Activated CD4-positive, alpha-beta memory T cell treated with anti-CD3 and anti-CD28 coated beads, Interleukin-2, amount 10 ng/mL, durations not matched to agents 7 days and 5 days (primary cell): ENCODE measurements at regions not wholly inside any gene's neighbourhood (a gene's known extent, or its start where the extent isn't known, plus 50 kb on each side); places are given as distances from the start of the nearest gene placed in this dataset.

Source experiments
- CTCF ChIA-PET: fragments of 350-600 bp; sonication (Branson Sonifier 250); formaldehyde crosslinking; loops from one replicate; lab custom pipeline; 2021; ENCODE audit warnings: antibody characterized with exemption, inconsistent platforms; lab: Charles Lee
- POLR2A ChIA-PET: fragments of 350-600 bp; sonication (Branson Sonifier 250); formaldehyde crosslinking; loops from one replicate; lab custom pipeline; 2021; ENCODE audit warnings: antibody characterized with exemption; lab: Charles Lee
- DNase-seq: peaks from one replicate; pipeline ENCODE4 v3.0.0-alpha.2; 2020
- H3K27ac Mint-ChIP-seq: one replicate; pipeline ENCODE4 v1.8.0; 2021; ENCODE audit warnings: mild to moderate bottlenecking, mixed read lengths
- H3K27me3 Mint-ChIP-seq: one replicate; pipeline ENCODE4 v1.8.0; 2021; ENCODE audit warnings: mixed read lengths
- H3K36me3 Mint-ChIP-seq: one replicate; pipeline ENCODE4 v1.8.0; 2021; ENCODE audit warnings: low read depth, mixed read lengths
- H3K4me1 Mint-ChIP-seq: one replicate; pipeline ENCODE4 v1.8.0; 2021; ENCODE audit warnings: mixed read lengths
- H3K4me3 Mint-ChIP-seq: one replicate; pipeline ENCODE4 v1.8.0; 2021; ENCODE audit warnings: mild to moderate bottlenecking, mixed read lengths
- H3K9me3 Mint-ChIP-seq: one replicate; pipeline ENCODE4 v1.8.0; 2021; ENCODE audit warnings: mixed read lengths

DNA sequence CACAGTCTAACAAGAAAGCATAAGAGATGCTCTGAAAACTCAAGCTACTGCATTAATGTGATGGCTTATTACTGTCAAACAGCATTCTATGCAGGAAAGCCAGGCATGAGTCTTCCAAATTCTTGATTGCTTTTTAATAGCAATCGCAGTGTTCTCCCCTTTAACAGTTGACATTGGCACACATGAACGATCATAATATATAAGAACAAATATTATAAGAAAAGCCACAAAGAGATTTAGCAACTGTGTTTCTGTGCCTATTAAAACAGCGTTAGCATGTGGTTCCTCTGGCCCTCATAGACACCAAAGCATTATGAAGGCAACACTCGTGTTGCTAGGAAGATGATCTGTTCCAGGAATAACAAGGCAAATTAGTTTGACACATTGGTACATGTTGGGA lies 245.0 kb downstream of the ACKR3 start:
- ChIA-PET POLR2A (no interaction called here), CTCF (no interaction called here)
- Mint-ChIP-seq H3K4me3 (no peak overlapping the region), H3K27ac (no peak overlapping the region), H3K27me3 (peaks cover 6% of the 10 kb centered on the region), H3K36me3 (no peaks in the 10 kb centered on the region), H3K9me3 (peaks cover 3% of the 10 kb centered on the region), H3K4me1 (no peaks in the 10 kb centered on the region)
- no peak for DNase-seq

DNA sequence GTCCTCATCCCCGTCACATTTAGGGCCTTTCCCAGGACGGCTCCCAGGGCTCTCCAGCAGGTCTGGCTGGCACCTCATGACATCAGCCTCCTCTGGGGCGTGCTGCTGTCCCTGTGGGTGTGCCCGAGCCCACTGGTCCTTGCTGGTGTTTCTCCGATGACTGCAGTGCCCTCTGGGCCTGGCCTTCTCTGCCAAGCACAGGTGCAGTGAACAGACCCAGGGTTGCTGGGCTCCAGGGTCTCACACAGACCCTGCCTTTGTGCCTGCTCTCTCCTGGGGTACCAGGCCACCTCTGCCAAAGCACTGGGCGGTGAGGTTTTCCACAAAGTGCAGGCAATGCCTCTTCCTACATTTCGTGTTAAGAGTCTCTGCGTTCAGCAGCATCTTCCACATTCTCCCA lies 246.1 kb downstream of the ACKR3 start:
- peaks cover 6% of the 10 kb centered on the region for H3K27me3 Mint-ChIP-seq
- DNase-seq: no peak

DNA sequence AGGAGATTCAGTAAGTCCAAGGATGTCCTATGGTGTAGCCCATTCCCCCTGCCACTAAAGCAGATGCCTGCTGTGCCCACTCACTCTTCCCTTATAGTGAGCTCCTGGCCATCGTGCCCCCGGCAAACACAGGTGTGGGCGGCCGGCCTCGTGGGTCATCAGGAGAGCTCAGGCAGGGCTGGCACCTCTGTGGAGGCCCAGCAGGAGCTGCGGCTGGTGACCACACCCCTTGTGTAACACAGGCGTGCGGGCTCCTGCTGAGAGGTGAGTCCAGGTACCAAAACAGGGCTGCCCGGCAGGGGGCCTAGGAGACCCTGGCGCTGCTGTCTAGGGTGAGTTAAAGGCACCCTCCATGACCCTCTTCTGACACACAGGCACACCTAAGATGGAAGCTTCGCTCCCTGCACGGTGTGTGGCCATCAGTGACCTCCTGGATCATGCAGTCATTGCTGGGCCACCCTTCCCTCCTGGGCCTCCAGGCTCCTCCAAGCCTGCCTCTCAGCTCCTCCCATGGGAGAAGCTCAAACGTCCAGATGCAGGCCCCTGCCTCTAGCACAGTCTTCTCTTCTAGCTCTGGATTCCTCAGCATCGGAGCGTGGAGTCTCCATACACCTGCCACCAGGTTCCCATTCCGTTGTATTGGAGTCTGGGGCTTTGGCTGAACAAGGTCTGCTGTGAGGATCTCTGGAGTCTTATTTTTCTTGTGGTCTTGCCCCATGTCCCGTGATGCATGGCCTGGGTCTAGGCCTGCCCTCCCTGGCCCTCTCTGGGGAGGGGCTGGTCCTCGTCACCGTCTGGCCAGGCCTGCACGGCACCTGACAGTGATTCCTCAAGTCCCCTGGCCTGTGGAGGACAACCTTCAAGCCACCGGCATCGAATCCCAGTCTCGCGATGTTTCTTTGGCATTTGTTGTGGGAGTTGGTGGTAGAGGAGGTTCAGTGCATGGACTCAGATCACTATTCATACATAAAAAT lies 246.9 kb downstream of the ACKR3 start:
- no peaks in the 10 kb centered on the region for H3K4me1 Mint-ChIP-seq
- no peaks in the 10 kb centered on the region for H3K36me3 Mint-ChIP-seq
- no peak for DNase-seq
- no peak overlapping the region for H3K4me3 Mint-ChIP-seq
- H3K9me3 Mint-ChIP-seq: no peaks in the 10 kb centered on the region
- peaks cover 6% of the 10 kb centered on the region for H3K27me3 Mint-ChIP-seq
- ChIA-PET CTCF (no interaction called here), POLR2A (no interaction called here)
- H3K27ac Mint-ChIP-seq: no peak overlapping the region

More for the DNA sequence above, 246.1 kb downstream of the ACKR3 start:
- no peaks in the 10 kb centered on the region for H3K36me3 Mint-ChIP-seq
- H3K27ac Mint-ChIP-seq: no peak overlapping the region
- POLR2A ChIA-PET: no interaction called here
- CTCF ChIA-PET: no interaction called here
- H3K9me3 Mint-ChIP-seq: no peaks in the 10 kb centered on the region
- H3K4me1 Mint-ChIP-seq: no peaks in the 10 kb centered on the region
- H3K4me3 Mint-ChIP-seq: no peak overlapping the region

DNA sequence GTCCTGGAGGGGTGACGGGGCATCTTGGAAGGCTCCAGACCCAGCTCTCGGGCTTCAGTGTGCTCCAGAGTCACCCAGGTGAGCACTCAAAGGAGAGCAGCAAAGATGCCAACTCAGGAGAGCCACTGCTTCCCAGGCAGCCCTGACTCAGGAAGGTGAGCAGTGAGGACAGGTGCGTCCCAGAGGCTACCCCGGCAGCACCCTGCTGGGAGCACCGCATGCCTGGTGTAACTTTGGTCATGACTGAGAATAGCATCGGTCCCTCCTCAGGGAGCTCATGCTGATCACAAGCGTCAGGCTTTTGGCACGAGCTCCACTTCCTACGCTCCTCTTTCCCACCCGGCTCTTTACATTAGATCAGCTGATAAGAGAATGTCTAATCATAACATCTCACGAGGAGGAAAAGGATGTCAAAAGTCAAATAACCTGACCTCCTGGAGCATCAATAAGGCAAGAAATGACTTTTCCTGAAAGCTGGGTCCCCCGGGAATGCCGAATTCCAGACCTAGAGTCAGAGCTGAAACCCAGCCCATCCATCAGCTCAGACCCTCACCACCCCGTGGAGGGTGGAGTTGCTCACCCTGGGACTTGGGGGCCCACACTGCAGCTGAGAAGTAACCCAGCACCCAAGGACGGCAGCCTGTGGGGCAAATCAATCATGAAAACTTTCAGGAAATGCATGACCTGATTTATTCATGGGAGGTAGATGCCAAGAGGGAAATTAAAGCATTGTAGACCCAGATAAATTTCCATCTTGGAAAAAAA lies 248.8 kb downstream of the ACKR3 start:
- CTCF ChIA-PET: interaction anchor here (0.6 kb wide), 1 partner anchor 465 kb away, joined by 3 read pairs; no protein-coding TSS in a partner anchor
- Mint-ChIP-seq H3K36me3 (no peaks in the 10 kb centered on the region), H3K4me3 (no peak overlapping the region), H3K4me1 (no peaks in the 10 kb centered on the region), H3K27me3 (no peaks in the 10 kb centered on the region), H3K9me3 (no peaks in the 10 kb centered on the region), H3K27ac (no peak overlapping the region)
- POLR2A ChIA-PET: no interaction called here
- no peak for DNase-seq

DNA sequence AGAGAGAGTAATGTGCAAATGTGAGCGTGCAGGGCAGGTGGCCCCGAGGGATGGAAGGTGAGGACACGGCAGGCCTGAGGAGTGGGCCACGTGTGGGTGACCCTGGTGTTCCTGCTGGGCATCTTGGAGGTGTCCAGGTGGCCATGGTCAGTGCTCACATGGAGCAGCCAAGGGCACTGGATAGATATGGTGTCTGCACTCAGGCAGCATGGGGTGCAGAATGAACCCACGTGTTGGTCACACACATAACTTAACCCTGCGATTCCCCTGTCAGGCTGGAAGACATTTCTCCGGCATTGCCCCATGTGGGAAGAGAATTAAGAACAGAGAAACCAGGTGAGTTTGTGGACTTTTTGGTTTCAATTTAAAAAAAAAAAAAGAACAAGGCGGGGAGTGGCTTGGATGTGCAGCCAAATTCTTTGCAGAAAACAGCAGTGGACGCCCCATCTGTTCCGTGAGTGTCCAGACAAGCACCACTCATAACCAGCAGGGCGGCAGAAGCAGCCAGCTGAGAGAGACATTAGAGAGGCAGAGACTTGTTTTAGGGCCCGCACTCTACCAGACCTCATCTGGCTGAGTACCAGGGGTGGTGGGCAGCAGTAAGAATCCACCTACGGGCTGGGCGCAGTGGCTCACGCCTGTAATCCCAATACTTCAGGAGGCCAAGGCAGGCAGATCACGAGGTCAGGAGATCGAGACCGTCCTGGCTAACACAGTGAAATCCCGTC lies 249.8 kb downstream of the ACKR3 start:
- no peaks in the 10 kb centered on the region for H3K4me1 Mint-ChIP-seq
- no peaks in the 10 kb centered on the region for H3K27me3 Mint-ChIP-seq
- ChIA-PET CTCF (no interaction called here), POLR2A (no interaction called here)
- H3K4me3 Mint-ChIP-seq: no peak overlapping the region
- no peaks in the 10 kb centered on the region for H3K36me3 Mint-ChIP-seq
- no peak for DNase-seq
- no peaks in the 10 kb centered on the region for H3K9me3 Mint-ChIP-seq
- H3K27ac Mint-ChIP-seq: no peak overlapping the region

DNA sequence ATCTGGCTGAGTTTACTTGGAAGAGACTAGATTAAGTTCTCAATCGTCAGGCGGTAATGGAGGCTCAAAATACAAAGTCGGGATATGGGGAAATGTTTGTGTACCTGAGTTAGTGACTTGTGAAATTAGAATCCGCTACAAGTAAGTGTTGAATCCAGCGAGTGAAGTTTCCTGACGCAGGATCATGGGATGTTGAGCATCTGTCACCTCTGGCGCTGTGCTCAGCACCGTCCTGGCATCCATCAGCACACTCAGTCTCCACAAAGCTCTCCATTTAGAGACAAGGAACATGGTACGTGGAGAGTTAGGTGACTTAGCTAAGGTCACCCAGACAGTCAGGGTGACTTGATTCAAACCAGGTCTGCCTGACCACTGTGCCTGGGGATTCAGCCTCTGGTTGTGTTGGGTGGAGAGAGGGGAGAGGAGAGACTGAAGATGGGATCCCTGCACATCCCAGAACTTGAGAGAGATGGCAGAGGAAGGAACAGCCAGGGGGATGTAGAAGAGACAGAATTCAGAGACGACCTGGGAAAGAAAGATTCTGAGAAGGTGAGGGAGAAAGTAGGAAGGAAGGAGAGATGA lies 251.2 kb downstream of the ACKR3 start:
- Mint-ChIP-seq H3K4me1 (no peaks in the 10 kb centered on the region), H3K4me3 (no peak overlapping the region), H3K27me3 (no peaks in the 10 kb centered on the region), H3K9me3 (no peaks in the 10 kb centered on the region), H3K27ac (no peak overlapping the region), H3K36me3 (no peaks in the 10 kb centered on the region)
- CTCF ChIA-PET: interaction anchor here (0.5 kb wide), 1 partner anchor 14 kb away, joined by 4 read pairs; no protein-coding TSS in a partner anchor
- no peak for DNase-seq
- POLR2A ChIA-PET: no interaction called here

DNA sequence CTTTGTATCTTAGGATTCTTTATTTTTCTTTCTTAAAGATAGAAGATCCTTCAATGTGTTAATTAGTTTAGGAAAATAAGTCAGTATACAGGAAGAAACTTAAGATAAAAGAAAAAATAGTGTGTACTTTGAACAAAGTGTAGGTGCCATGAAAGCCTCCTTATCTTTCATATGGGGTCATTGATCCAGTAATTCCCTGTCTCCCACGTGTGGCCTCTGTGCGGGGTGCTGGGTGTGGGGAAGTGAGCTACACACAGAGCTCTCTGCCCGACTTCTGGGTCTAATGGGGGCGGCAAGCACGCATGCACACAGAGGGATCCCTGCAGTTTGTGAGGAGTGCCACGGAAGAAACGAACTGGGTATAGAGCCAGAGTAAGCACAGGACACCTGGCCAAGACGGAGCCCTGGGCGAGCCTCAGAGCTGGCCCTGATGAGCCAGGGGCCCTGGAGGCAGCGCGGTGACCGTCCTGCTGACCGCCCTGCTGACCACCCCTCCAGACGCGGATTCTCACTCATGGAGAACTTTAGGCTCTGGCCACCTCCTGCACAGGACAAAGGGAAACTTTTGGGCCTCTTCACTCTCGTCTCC lies 253.5 kb downstream of the ACKR3 start:
- CTCF ChIA-PET: no interaction called here
- Mint-ChIP-seq H3K4me3 (no peak overlapping the region), H3K36me3 (no peaks in the 10 kb centered on the region), H3K4me1 (no peaks in the 10 kb centered on the region), H3K27me3 (no peaks in the 10 kb centered on the region), H3K27ac (no peak overlapping the region), H3K9me3 (no peaks in the 10 kb centered on the region)
- POLR2A ChIA-PET: no interaction called here
- DNase-seq: no peak

DNA sequence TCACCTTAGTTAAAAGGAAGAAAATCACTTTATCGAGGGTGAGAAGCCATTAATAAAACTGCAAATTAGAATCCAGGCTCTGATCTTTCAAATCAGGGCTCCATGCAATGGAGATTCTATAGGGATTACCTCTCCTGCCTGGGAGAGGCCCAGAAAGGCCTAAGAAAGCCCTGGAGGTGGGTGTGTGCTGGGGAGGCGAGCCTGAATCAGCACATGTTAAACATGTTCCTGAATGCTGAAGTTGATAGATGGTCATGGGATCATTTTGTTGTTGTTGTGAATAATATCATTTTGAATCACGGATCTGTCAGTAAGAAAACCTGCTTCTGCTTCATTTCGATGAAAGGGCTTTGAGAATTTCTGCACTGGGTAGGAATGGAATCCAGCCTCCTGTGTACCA lies 254.3 kb downstream of the ACKR3 start:
- CTCF ChIA-PET: no interaction called here
- POLR2A ChIA-PET: no interaction called here
- no peak overlapping the region for H3K27ac Mint-ChIP-seq
- no peaks in the 10 kb centered on the region for H3K4me1 Mint-ChIP-seq
- H3K27me3 Mint-ChIP-seq: no peaks in the 10 kb centered on the region
- no peak overlapping the region for H3K4me3 Mint-ChIP-seq
- H3K36me3 Mint-ChIP-seq: no peaks in the 10 kb centered on the region
- H3K9me3 Mint-ChIP-seq: no peaks in the 10 kb centered on the region
- DNase-seq: no peak

DNA sequence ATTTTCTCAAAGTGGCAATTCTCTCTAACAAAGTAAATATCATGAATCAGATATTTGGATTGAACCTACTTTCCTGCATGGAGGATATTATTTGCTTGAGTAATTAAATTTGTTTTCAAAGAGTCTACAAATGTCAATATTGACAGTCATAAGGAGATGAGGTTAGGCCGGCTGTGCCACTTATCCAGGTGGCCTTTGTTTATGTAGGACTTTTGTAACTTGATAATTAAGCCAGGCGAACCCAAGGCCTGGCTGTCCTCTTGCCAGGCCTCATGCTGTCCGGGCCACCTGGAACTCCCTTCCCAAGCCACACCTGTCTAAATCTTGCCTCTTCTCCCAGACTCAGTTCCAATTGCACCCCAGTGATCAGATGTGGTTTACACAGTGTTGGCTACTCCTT lies 255.2 kb downstream of the ACKR3 start:
- H3K27me3 Mint-ChIP-seq: no peaks in the 10 kb centered on the region
- no peaks in the 10 kb centered on the region for H3K36me3 Mint-ChIP-seq
- H3K4me1 Mint-ChIP-seq: no peaks in the 10 kb centered on the region
- POLR2A ChIA-PET: no interaction called here
- no peak for DNase-seq
- CTCF ChIA-PET: no interaction called here
- no peak overlapping the region for H3K4me3 Mint-ChIP-seq
- H3K9me3 Mint-ChIP-seq: no peaks in the 10 kb centered on the region
- no peak overlapping the region for H3K27ac Mint-ChIP-seq

DNA sequence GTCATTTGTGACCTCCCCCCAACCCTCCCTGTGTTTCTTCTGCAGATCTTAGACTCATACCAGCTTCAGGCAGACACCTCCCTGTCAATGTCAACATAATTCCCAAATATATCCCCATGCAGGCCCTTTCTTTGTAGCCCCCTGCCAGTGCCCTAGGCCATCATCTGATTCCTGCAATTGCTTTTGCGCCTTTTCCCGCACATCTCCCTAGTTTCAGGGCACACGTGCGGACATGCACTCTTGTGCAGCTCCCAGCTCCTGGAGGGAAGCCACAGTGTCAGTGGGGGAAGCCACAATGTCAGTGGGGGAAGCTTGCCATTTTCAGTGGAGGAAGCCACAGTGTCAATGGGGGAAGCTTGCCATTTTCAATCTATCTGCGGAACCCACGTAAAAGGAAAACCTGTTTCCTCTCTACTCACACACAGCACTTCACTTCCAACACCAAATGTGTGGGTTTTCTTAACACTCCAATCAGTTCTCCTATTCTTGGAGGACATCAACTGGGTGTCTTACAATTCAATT lies 256.4 kb downstream of the ACKR3 start:
- CTCF ChIA-PET: no interaction called here
- DNase-seq: no peak
- Mint-ChIP-seq H3K9me3 (no peaks in the 10 kb centered on the region), H3K27me3 (no peaks in the 10 kb centered on the region), H3K4me1 (no peaks in the 10 kb centered on the region), H3K27ac (no peak overlapping the region), H3K36me3 (no peaks in the 10 kb centered on the region), H3K4me3 (no peak overlapping the region)
- POLR2A ChIA-PET: no interaction called here

DNA sequence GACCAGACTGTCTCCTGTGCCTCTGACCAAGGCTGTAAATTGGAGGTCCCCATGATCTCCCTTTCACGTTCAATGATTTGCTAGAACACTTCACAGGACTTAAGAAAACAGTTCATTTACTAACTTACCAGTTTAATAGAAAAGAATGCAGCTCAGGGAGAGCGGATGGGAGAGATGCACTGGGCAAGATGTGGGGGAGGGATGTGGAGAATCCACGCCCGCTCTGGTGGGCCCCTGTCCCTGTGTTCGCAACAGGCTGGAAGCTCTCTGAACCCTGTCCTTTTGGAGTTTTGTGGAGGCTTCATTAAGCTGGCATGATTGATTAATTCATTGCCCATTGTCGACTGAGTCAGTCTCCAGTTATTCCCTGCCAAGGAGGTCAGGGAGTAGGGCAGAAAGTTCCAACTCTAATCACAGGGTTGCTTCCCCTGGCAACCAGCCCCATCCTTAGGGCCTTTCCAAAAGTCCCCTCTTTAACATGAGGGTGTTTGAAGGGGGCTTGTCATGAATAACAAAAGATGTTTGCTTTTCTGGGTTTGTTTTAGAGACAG lies 257.1 kb downstream of the ACKR3 start:
- no peak overlapping the region for H3K27ac Mint-ChIP-seq
- no peaks in the 10 kb centered on the region for H3K9me3 Mint-ChIP-seq
- H3K36me3 Mint-ChIP-seq: no peaks in the 10 kb centered on the region
- POLR2A ChIA-PET: no interaction called here
- CTCF ChIA-PET: no interaction called here
- no peak overlapping the region for H3K4me3 Mint-ChIP-seq
- H3K27me3 Mint-ChIP-seq: no peaks in the 10 kb centered on the region
- no peak for DNase-seq
- no peaks in the 10 kb centered on the region for H3K4me1 Mint-ChIP-seq

DNA sequence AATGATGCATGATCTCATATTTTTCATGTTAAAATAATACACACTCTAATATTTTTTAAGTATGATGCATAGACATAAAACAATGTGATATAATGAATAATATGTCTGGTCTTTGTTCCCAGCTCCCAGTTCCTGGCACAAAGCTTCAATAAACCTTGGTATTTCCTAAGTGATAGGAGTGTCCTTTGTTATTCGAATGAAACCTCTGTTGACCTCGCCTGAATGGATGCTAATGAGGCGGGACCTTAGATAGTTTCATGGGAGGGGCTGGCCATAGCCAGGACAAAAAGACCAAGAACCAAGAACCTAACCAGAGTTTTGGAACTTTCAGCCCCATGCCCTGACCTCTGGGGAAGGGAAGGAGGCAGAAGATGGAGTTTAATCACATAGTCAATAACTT lies 257.7 kb upstream of the COPS8 start:
- DNase-seq: no peak
- ChIA-PET CTCF (no interaction called here), POLR2A (no interaction called here)
- H3K36me3 Mint-ChIP-seq: no peaks in the 10 kb centered on the region
- H3K4me3 Mint-ChIP-seq: no peak overlapping the region
- no peaks in the 10 kb centered on the region for H3K4me1 Mint-ChIP-seq
- no peaks in the 10 kb centered on the region for H3K9me3 Mint-ChIP-seq
- no peaks in the 10 kb centered on the region for H3K27me3 Mint-ChIP-seq
- no peak overlapping the region for H3K27ac Mint-ChIP-seq
